TTC549 (cell line): ENCODE measurements at regions not wholly inside any gene's neighbourhood (a gene's known extent, or its start where the extent isn't known, plus 50 kb on each side); places are given as distances from the start of the nearest gene placed in this dataset.

Source experiments
- FAIRE-seq: peaks from 2 replicates; lab custom pipeline; 2012; peaks lifted over from hg19 to GRCh38; lab: Jason Lieb, UNC

- FAIRE-seq, result no peak
Measured at GRCh38 chr10:52999681-53000080, 227.1 kb upstream of the MBL2 start.

- no peak for FAIRE-seq
Measured at GRCh38 chr10:52999258-52999657, 226.7 kb upstream of the MBL2 start.

- no peak for FAIRE-seq
Measured at GRCh38 chr10:52997007-52997406, 224.4 kb upstream of the MBL2 start.

- FAIRE-seq, result no peak
Measured at GRCh38 chr10:52994370-52994769, 221.8 kb upstream of the MBL2 start.

- no peak for FAIRE-seq
Measured at GRCh38 chr10:52993109-52993508, 220.5 kb upstream of the MBL2 start.

- FAIRE-seq, result no peak
Measured at GRCh38 chr10:52992567-52992966, 220.0 kb upstream of the MBL2 start.

DNA sequence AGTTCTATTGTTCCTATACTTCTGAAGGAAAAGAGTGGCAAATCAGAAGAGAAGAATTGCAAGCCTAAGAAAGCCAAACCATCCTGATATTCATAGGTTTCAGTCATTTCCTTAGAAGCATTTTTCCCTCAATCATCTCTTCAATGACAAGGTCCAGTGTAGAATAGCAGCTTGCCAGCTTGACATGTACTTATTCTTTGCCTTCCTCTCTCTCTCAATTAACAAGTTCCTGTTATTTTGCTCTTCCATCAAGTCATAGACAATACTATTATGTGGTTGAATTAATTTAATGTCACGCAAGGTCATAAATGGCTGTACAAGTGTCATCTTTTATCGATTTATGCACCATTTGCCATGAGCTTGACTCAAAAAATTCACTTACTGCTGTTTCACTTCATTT, 216.3 kb upstream of the MBL2 start:
- FAIRE-seq, result no peak

GRCh38 chr10:52986125-52986524, 213.5 kb upstream of the MBL2 start:
- no peak for FAIRE-seq

GRCh38 chr10:52984169-52984568, 211.6 kb upstream of the MBL2 start:
- FAIRE-seq, result no peak

DNA sequence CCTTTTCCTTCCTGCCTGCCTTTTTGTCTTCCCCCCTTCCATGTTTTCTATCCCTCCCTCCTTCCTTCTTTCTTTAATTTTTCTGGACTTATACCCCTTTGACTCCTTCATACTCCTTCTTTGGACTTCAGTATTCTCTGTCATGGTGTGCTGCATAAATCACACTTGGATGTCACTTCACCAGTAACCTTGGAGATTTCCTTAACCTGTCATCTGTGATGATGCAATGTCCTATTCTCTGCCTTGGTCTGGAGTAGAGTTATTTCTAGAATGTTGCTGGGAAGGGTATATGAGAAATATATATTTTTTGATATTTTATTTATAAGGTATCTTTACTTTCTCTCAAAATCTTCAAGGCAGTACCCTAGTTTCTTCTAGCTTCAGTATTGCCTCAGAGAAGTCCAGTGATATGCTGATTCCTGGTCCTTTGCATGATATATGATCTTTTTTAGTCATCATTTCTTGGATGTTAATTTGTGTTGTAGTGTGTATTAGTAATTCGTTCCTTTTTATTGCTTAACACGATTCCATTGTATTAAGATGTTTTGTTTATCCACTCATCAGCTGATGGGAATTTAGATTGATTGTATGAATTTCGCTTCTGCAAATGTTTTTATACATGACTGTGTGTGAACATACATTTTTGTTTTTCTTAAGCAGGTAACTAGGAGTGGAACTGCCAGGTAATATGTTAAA, 206.9 kb upstream of the MBL2 start:
- no peak for FAIRE-seq

GRCh38 chr10:52977581-52977980, 205.0 kb upstream of the MBL2 start:
- no peak for FAIRE-seq

DNA sequence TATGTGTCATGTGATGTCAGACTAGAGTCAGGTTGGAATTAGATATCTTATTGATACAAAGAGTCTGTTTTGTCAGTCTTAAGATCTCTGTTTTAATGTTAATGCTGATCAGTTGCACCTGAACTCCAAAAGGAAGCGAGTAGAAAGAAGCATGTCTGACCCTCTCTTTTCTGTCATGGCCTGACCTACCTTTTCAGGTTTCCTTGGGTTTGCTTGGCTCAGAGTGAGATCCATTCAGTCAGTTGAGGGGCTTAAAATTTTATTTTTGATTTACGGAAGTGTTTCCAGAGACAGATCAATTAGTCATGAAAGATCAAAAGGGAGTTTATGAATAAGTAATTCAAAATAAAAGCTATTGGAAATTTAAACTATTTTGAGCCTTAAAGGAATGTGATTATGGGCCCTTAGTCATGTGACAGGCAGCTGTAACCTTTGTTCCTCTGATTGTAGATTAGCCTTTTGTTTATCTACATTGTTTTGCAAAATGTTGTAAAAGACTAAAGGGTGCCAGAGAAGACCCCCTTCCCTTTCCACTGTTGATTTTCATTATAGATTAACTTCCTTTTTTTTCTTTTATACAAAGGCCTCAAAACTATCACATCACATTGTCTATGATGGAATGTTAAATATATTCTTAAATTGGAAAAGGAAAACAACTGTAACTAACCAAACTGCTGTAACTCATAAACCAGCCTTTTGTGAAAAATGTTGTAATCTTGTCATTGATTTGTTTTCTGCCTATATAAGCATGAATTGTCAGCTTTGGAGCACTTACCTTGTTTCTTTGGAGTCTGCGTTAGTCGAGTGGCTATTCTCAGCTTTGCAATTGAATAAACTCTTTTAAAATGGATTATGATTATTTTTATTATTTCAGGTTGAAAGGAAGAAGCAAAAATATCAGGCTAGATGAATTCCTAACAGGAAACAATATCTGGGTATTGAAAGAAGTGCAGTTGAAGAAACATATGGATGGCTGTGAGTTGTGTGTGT, 195.5 kb upstream of the MBL2 start:
- FAIRE-seq, result no peak

- FAIRE-seq, result no peak
Measured at GRCh38 chr10:52966904-52967303, 194.3 kb upstream of the MBL2 start.

- no peak for FAIRE-seq
Measured at GRCh38 chr10:52965938-52966401, 193.4 kb upstream of the MBL2 start.

GRCh38 chr10:52965509-52965908, 192.9 kb upstream of the MBL2 start:
- no peak for FAIRE-seq

DNA sequence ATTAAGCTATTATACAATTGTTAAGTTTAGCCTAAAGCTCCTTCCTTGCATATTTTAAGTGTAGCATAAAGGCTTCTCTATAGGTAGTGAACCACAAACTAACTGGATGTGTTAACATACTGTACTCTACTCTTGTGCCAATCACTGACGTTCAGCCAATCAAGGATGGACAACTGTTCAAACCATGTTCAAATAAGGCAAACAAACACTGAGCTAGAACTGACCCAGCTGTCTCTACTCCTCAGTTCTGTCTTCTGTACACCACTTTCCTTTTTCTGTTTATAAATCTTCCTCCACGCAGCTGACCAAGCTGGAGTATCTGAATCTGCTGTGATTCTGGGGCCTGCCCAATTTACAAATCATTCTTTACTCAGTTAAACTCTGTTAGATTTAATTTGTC, 188.7 kb upstream of the MBL2 start:
- FAIRE-seq, result no peak

- FAIRE-seq, result no peak
Measured at GRCh38 chr10:52959810-52960209, 187.2 kb upstream of the MBL2 start.

GRCh38 chr10:52956861-52957260, 184.3 kb upstream of the MBL2 start:
- FAIRE-seq, result no peak

DNA sequence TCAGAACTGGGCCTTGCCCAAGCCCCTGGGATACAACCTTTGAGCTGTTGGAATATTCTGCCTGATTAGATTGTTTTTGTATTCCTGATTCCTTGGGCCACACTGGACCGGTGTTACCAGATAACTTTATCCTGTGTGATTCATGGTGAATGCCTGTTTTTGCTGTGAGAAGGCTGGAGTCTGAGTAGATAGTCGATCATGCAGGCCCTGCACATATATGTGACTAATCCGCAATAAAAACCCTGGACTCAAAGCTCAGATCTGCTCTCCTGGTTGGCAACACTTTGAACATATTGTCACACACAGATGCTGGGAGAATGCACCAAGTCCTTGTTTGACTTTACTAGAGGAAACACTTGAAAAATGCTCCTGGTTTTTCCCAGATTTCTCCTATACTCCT, 183.9 kb upstream of the MBL2 start:
- no peak for FAIRE-seq

GRCh38 chr10:52955337-52955736, 182.8 kb upstream of the MBL2 start:
- no peak for FAIRE-seq

- no peak for FAIRE-seq
Measured at GRCh38 chr10:52954407-52954806, 181.8 kb upstream of the MBL2 start.

DNA sequence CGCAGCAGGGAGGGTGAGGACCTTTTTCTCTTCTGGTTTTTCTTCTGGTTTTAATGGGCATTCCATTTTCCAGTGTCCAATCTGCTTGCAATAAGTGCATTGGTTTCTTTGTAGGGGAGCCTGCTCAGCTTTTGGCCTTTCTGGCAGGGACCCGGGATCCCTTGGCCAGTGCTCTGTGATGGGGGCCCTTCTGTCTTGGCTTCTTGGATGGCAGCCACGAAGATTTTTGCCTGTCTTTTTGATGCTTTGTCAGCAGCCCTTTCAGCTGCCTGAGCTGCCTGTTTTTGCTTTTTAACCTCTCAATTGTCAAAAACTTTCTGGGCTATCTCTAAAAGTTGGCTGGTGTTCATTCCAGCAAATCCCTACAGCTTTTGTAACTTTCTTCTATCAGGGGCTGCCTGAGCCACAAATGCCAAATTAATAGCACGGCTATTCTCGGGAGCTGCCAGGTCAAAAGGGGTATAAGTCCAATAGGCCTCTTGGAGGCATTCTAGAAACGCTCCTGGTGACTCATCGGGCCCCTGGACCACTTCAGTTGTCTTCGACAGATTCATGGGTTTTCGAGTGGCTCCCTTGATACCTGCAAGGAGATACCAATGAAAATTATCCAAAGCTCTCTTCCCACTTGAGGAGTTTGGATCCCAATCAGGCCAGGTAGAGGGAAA, 179.9 kb upstream of the MBL2 start:
- no peak for FAIRE-seq

- no peak for FAIRE-seq
Measured at GRCh38 chr10:52951824-52952223, 179.2 kb upstream of the MBL2 start.
